AG20443 (cell line): ENCODE measurements at regions not wholly inside any gene's neighbourhood (a gene's known extent, or its start where the extent isn't known, plus 50 kb on each side); places are given as distances from the start of the nearest gene placed in this dataset.

Source experiments
- DNase-seq: peaks from one replicate; pipeline ENCODE4 v3.0.0; 2012; ENCODE audit warnings: low spot score, mixed read lengths

- DNase-seq, result no peak
Measured at GRCh38 chr20:7347409-7347808, 579.9 kb downstream of the BMP2 start.

GRCh38 chr20:7348253-7348652, 580.8 kb downstream of the BMP2 start:
- no peak for DNase-seq

GRCh38 chr20:7352165-7352564, 584.7 kb downstream of the BMP2 start:
- no peak for DNase-seq

- no peak for DNase-seq
Measured at GRCh38 chr20:7355051-7355450, 585.2 kb downstream of the HAO1 start.

GRCh38 chr20:7358670-7359069, 581.6 kb downstream of the HAO1 start:
- no peak for DNase-seq

GRCh38 chr20:7359739-7360138, 580.5 kb downstream of the HAO1 start:
- DNase-seq, result no peak

- DNase-seq, result no peak
Measured at GRCh38 chr20:7361321-7361720, 578.9 kb downstream of the HAO1 start.

GRCh38 chr20:7361931-7362330, 578.3 kb downstream of the HAO1 start:
- no peak for DNase-seq

GRCh38 chr20:7362601-7363000, 577.7 kb downstream of the HAO1 start:
- DNase-seq, result no peak

GRCh38 chr20:7366189-7366588, 574.1 kb downstream of the HAO1 start:
- no peak for DNase-seq

GRCh38 chr20:7371518-7372163, 568.6 kb downstream of the HAO1 start:
- no peak for DNase-seq

GRCh38 chr20:7375905-7376304, 564.4 kb downstream of the HAO1 start:
- DNase-seq, result no peak

- no peak for DNase-seq
Measured at GRCh38 chr20:7378864-7379605, 561.2 kb downstream of the HAO1 start.

GRCh38 chr20:7379621-7380220, 560.5 kb downstream of the HAO1 start:
- DNase-seq, result no peak

- DNase-seq, result no peak
Measured at GRCh38 chr20:7383216-7383615, 557.0 kb downstream of the HAO1 start.

GRCh38 chr20:7387638-7388193, 552.5 kb downstream of the HAO1 start:
- DNase-seq, result no peak

- no peak for DNase-seq
Measured at GRCh38 chr20:7389216-7389615, 551.0 kb downstream of the HAO1 start.

GRCh38 chr20:7392542-7393206, 547.6 kb downstream of the HAO1 start:
- DNase-seq, result peak; percentile 12

GRCh38 chr20:7399114-7399513, 541.1 kb downstream of the HAO1 start:
- no peak for DNase-seq

- DNase-seq, result no peak
Measured at GRCh38 chr20:7399575-7399974, 540.7 kb downstream of the HAO1 start.

GRCh38 chr20:7406671-7407070, 533.6 kb downstream of the HAO1 start:
- no peak for DNase-seq

GRCh38 chr20:7410150-7410549, 530.1 kb downstream of the HAO1 start:
- no peak for DNase-seq

GRCh38 chr20:7411075-7411474, 529.2 kb downstream of the HAO1 start:
- no peak for DNase-seq
